ENCODE measurements at regions not wholly inside any gene's neighbourhood (a gene's known extent, or its start where the extent isn't known, plus 50 kb on each side); places are given as distances from the start of the nearest gene placed in this dataset.
A peak's percentile ranks its signal among the peaks of the same experiment; 100 is the strongest.
"Not testable (repeated sequence)": the region's sequence is repeated elsewhere in the genome, so short reads cannot be mapped to it uniquely, and the experiment has no call there.

DNA sequence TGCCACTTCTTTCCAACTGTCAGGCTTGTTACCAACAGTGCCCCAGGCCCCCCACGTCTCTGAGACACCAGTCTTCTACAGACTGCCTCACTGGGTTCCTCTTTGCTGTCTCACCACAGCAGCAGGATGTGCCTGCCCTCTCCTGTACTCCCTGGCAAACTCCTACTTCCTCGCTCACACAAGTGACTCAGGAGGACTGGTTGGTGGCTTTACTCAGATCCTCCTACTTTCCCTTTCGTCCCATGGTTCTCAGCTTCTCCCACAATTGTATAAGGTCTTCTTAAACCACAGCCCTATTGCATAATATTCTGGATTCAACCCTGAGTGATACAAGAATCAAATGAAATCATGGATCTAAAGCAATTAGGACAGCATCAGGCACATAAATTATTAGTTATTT lies 246.6 kb upstream of the PROK2 start:
- DNase-seq: no peak

DNA sequence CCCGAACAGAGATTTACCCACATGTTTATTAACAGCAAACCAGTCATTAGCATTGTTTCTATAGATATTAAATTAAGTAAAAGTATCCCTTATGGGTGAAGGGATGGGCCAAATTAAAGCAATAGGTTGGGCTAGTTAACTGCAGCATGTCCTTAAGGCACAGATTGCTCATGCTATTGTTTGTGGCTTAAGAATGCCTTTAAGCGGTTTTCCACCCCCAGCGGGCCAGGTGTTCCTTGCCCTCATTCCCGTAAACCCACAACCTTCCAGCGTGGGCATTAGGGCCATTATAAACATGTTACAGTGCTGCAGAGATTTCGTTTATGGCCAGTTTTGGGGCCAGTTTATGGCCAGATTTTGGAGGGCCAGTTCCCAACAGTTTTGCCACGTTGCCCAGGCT lies 245.3 kb upstream of the PROK2 start:
- not testable (repeated sequence) for DNase-seq

DNA sequence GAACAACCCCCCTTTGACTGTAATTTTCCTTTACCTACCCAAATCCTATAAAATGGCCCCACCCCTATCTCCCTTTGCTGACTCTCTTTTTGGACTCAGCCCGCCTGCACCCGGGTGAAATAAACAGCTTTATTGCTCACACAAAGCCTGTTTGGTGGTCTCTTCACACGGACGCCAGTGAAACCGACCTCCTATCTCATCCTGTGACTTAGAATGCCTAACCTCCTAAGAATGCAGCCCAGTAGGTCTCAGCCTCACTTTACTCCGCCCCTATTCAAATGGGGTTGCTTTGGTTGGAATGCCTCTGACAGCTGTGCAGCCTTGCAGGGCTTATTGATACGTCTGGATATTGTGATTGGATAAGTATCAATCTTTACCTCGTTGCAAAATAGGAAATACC lies 243.8 kb upstream of the PROK2 start:
- DNase-seq: not testable (repeated sequence)

DNA sequence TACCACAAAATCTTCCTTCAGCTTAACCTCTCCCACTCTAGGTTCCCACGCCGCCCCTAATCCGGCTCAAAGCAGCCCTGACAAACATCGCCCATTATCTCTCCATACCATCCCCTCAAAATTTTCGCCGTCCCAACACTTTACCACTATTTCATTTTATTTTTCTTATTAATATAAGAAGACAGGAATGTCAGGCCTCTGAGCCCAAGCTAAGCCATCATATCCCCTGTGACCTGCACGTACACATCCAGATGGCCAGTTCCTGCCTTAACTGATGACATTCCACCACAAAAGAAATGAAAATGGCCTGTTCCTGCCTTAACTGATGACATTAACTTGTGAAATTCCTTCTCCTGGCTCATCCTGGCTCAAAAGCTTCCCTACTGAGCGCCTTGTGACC lies 243.4 kb upstream of the PROK2 start:
- not testable (repeated sequence) for DNase-seq

DNA sequence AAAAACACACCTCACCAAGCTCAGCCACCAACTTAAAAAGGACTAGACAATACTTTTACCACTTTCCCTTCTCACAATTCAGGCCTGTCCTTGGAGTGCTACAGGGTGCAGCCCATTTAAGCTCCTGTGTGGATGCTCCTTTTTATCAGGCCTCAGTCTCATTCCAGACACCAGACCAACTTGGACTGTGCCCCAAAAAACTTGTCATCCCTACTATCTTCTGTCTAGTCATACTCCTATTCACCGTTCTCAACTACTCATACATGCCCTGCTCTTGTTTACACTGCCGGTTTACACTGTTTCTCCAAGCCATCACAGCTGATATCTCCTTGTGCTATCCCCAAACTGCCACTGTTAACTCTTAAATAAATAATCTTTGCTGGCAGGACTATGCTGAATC lies 242.8 kb upstream of the PROK2 start:
- DNase-seq: not testable (repeated sequence)

DNA sequence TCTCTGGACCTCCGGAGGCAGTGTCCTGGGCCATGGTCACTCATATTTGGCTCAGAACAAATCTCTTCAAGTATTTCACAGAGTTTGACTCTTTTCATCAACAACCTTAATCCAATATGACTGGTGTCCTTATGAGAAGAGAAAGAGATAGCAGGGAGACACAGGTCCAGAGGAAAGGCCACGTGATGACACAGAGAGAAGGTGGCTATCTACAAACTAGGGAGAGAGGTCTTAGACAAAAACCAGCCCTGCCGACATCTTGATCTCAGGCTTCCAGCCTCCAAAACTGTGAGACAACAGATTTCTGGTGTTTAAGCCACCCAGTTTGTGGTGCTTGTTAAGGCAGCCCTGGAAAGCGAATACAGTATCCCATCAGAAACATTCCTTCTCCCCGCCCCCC lies 237.1 kb upstream of the PROK2 start:
- no peak for DNase-seq

DNA sequence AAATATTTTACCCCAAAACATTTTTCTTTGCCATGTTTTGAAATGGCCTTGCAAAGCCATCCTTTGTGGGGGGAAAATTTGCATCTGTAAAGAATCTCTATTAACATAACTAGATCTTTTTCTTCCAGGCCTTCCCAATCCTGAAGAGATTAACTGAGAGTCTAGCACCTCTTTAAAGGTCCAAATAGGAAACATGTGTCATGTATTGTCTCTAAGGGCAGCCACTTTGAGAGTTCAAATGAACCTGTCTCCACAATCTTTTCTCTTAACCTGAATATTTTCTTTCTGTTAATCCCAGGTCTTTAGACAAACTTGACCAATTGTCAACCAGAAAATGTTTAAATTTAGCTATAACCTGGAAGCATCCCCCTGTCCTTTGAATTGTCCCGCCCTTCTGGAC lies 236.6 kb upstream of the PROK2 start:
- DNase-seq: no peak

DNA sequence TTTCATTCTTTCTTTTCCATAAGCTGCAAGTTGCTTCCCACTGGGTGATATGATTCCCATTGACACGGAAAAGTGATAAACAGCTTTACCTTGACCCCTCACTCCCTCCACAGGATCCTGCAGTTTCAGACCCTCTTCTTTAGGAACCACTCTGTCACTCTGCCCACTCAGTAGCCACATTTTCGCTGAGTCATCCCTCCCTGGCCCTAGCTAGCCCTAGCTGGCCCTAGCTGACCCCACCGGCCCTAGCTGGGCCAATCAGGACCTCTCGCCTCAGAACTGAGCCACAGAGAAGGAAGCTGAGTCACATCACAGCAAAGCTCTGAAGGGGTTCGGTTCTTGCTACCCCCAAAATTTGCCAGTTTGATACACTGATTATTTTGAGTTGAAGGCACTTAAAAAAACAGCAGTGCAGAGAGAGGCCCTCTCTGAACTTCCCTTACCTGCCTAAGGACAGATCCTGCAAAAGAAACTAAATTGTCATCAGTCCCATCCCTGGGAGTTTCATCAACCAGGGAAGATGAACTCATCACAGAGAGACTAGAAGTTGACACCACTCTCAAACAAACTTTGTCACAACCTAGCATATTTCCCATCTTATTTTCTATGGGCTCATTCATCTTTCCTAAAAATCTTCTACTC lies 233.5 kb upstream of the PROK2 start:
- DNase-seq: no peak

DNA sequence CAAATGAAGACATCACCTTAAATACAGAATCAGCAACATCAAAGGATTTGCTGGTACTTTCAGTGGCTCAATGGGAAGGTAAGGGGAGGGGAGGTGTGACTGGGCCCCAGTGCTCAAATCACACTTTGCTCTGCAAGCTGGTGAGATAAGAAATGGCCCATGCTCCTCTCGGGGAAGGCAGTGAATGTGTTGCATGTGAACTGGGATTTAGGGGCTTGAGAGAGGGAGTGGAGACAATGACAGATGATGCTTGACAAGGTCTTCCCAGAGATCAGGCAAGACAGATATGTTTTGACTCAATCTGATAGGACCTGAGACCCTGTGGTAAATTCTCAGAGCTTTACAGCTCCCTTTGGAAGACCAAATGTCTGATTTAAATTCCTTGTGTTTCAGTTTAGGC lies 233.0 kb upstream of the PROK2 start:
- DNase-seq: no peak

DNA sequence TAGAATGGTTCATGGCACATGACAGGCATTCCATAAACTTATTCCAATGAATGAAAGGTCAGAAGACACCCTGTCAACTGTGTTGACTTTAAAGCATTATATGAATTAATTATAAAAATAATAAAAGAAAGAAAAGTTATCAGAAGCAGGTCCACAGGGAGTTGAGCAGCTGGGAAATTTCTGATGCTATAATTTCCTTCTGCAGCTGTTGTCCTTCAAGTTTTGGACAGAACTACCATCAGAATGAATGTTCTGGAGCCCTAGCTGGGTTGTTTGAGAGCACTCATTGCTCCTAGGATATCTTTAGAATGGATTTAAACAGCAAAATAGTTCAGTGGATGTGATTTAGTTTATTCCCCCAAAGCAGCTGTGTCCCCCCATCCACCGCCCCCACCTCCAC lies 232.4 kb upstream of the PROK2 start:
- no peak for DNase-seq

DNA sequence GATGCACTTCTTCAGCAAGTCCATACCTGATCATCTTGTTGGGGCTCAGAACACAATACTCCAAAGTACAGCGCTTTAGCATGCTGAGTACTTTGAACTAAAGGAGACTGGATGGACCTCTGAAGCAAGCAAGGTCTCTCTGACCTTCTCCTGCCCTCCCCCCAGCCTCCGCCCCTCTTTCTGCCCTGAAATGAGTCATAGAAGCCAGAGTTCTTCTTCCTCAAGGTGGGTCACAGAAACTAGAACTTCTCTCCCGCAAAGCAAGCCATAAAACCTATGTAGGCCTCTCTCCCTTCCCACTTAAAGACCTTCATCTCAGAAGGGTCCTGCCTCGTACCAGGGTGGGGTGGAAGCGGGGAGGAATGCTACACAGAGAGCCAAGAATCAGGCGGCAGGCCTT lies 230.5 kb upstream of the PROK2 start:
- DNase-seq: no peak

DNA sequence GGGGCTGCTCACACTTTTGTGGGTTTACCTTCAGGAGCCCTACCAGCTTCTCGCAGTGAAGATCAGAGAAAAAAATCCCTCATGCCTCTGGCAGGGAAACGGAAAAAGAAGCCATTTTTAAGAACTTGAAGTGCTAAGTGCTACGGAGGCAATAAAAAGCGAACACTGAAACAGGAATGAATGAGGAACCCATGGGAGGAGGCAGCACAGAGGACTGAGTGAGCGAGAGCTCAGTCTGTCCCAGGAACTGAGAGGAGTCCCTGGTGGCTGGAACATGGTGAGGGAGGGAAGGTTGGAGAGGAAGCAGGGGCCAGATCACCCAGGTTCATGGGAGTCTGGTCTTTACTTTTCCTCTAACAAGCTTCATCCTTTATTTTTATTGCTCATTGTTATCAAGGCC lies 228.1 kb upstream of the PROK2 start:
- no peak for DNase-seq

DNA sequence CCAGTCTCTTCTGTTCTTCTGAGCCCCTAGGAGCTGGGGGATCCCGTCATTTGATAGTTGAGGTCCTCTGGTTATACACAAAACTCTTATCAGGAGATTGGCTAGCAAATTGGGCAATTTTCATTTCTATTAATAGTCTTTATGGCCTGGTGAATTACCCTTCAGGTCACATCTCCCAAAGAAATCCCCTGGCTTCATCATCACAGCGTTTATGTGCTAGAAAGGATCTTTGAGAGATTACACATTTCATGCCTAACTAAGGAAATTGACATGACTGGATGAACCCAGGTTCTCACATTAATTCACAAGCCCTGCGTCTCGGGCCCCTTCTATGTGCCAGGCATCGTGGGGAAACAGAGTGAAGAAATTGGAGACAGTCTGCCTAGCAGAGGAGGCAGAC lies 227.4 kb upstream of the PROK2 start:
- DNase-seq: no peak

DNA sequence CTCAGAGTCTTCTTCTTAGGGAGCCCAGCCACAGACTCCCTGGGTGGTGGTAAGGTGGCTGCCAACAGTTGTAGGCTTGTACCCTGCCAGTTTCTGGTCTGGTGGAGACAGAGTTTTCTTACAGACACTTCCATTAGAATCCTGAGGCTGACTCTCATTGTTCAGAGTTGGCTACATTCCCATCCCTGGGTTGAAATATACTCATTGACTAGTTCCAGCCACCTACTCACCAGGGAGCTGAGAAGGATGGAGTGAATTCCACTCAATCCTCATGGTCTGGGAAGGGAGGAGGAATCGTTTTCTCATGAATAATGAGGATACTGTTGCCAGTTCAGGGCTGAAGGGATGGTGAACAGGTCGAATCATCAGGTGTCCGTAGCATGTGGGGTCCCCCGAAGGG lies 226.5 kb upstream of the PROK2 start:
- DNase-seq: no peak

DNA sequence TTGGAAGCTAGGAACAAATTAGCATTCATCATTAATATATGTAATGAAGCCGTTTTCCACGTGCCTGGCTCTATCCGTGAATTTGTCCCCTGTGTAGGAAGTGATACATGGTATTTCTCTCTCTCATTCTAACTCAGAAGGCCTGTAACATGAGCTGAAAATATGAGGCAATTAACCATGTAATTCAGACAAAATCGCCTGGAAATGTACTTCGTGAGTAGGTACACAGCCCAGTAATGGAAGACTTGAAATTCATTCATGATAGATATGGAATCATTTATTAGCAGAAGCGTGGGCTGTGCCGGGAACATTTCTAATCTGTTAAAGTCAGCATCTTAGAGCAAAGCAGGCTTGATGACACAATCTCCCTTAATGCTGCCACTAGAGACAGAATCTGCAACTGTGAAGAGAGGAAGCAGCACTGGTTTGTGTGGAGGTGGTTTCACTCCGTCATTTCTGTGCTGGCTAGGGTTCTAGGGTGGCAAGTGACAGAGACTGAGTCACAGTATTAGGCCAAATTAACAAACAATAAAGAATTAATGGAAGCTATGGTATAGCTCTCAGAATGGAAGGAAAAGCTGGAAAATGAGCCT lies 225.0 kb upstream of the PROK2 start:
- DNase-seq: peak; percentile 21

DNA sequence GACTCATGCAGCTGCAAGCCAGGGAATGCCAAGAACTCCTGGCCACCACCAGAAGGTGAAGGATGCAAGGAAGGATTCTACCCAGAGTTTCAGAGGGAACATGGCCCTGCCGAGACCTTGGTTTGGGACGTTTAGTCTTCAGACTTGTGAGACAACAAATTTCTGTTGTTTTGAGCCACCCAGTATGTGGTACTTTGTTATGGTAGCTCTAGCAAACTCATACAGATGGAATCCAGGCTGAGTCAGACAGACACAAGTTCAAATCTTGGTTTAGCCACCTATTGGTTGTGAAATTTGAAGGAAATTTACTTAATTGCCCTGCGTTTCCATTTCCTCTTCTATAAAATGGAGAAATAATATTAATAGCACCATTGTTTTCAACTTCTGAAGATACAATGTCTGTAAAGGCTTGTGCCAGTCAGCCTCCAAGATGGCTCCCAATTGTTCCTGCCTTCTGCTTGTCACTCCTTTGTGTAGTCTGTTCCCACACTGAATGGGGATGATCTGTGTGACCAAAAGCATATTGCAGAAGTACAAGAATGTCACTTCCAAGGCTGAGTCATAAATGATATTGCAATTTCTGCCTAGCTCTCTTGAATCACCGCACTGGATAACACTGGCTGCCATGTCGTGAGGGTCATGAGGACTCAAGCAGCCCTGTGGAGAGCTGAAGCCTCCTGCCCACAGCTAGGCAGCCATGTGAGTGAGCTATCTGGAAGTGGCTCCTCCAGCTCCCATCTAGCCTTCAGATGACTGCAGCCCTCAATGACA lies 223.5 kb upstream of the PROK2 start:
- no peak for DNase-seq

DNA sequence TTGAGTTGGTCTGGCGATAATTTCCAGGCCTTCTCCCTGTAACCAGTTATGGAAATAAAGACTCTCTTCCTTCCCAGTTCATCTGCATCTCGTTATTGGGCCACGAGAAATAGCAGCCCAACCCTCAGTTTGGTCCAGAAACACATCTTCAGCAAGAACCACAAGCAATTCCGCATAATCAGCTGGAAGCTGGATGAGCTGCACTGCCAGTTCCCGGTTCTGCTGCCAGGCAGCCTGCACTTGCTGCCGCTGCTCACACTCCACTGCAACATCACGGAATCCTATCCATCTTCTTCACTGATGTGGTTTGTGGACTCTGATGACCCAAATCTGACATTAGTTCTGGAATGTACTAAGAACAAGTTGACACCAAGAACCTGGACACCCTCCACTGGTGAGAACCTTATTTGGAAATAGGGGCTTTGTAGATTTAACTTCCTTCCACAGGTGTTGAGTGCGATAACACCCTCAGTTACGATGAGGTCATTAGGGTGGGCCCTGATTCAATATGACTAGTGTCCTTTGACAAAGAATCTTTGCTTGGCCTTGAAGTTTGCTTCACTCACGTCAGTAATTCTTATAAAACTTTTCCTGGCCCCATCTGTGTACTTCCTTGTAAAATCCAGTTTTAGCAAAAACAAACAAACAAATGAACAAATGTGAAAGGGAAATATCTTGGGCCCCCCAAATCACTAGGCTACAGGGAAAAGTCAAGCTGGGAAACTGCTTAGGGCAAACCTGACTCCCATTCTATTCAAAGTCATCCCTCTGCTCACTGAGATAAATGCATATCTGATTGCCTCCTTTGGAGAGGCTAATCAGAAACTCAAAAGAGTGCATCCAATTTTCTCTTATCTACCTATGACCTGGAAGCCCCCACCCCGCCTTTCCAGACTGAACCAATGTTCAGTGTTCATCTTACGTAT lies 221.9 kb upstream of the PROK2 start:
- DNase-seq: no peak

DNA sequence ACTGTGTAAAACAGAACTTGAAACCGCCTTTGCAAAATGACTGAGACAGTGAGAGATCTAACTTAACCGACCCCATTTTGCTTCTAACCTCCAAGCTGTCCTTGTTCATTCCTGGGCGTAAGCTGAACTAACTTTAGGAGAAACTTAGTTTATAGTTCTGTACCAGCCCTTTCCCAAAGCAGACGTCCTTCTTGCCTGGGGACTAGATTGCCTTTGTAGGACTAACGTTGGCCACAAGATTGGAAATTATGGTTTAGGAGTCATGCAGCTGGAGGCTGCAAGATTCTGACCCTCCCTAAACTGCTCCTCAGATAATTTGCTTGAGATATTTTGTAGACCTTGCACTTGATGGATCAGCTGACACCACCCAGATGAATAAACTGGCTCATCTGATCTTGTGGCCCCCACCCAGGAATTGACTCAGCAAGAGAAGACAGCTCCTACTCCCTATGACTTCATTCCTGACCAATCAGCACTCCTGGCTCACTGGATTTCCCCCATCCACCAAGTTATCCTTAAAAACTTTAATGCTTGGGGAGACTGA lies 219.9 kb upstream of the PROK2 start:
- DNase-seq: no peak

DNA sequence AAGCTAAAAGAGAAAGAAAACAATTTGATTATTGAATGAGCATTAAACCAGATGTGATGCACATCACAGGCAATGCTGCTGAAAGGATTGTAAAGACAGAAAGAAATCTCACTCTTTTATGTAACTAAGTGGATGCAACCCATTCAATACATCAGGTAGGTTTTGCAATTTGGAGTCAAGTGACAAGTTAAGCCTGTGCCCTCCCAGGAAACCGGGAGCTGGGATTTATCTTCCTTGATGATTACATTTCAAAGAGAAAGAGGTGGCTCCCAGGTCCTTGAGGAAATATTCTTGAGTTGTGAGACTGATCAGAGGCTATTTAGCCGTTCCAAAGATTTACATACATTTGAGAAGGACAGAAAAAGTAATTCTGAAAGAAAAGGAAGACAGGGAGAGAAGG lies 219.0 kb upstream of the PROK2 start:
- no peak for DNase-seq

DNA sequence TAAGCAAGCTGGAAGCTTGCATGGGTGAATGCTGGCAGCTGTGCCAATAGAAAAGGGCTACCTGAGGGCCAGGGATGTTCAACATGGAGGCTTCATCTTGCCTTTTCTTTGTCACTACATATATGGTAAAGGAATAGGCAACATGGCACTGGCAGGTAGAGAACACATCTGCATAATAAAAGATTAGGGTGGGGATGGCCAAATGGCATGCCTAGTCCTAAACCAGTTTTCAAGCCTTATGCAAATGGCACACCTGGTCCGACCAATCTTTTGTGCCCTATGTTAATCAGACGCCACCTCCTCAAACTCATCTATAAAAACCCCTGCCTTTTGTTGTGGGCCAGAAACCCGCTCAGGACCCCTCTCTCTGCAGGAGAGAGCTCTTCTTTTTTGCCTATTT lies 216.8 kb upstream of the PROK2 start:
- no peak for DNase-seq

DNA sequence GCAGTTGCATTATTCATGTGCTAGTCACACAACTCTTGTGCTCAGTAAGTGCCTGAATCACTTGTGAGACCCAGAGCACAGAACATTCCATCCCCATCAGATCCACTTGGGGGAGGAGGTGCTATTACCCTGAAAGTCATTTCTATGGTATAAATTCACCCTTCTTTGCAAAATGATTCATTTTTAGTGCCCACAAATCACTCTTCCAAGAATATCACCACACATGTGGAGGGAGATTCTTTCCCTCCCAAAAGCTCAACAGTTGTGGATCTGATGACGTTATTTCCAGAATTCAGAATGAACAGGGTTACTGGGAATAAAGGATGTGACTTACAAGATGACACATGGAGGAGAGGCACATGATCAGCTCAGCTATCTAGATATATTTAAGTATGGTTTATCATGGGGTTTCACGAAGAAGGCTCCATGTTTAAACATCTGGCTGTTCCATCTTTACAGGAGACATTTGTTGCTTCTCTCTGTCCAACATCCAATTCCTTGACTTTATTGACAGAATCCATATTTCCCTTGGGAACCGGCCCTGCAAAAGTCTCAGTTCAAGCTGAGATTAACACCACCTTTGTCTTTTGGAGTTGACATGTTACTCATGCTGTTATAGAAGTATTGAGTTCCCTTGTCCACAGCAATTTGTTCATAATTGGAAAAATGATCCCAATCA lies 214.2 kb upstream of the PROK2 start:
- DNase-seq: peak; percentile 24

DNA sequence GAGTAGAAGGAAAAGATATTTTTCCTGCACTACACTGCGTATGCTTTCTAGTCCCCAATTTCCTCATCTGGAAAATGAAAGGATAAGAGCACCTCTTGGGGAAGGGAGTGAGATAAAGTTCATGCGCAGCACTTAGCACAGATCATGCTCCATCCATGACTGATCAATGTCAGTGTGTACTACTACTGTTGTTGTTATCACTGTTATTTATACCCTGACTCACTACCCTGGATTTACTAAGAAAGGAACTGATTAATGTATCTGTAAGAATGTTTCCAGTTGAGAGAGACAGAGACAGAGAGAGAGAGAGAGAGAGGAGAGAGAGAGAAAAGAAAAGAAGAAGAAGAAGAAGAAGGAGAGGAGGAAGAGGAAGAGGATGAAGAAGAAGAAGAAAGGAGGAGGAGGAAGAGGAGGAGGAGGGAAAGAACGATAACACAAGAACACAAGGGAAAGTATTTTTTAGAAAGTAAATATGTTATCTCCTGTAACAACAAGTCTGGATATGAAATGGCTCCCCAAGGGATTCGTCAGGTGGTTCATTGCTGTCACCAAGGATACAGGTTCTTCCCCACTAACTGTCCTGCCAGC lies 212.2 kb upstream of the PROK2 start:
- no peak for DNase-seq

All from stimulated activated CD4-positive, alpha-beta T cell treated with anti-CD3 and anti-CD28 coated beads, Interleukin-15, amount 100 ng/mL, for 24 hours (primary cell).